NCI-H748 (cell line): ENCODE measurements at regions not wholly inside any gene's neighbourhood (a gene's known extent, or its start where the extent isn't known, plus 50 kb on each side); places are given as distances from the start of the nearest gene placed in this dataset.

Experiments
- DNase-seq: peaks from one replicate; lab custom pipeline; 2025; ENCODE audit not compliant: unreplicated experiment; lab: John Stamatoyannopoulos, UW

DNA sequence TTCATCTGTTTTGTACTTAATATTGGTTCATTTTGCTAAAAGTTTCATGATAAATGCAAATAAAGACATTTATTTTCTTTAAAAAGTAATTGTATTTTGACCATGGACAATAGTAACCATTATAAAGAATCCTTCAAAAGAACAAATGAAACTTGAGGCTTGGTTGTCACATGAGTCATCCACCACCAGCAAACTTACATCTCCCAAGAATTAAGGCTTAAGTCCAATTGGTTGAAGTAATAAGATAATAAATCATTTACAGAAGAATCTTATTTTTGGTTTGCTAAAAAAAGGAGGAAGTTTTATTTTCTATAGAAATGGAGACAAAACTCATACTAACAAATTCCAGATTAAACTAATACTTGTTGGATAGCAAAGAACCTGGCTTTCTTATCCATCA lies 84.8 kb upstream of the KITLG start:
- DNase-seq, result no peak

DNA sequence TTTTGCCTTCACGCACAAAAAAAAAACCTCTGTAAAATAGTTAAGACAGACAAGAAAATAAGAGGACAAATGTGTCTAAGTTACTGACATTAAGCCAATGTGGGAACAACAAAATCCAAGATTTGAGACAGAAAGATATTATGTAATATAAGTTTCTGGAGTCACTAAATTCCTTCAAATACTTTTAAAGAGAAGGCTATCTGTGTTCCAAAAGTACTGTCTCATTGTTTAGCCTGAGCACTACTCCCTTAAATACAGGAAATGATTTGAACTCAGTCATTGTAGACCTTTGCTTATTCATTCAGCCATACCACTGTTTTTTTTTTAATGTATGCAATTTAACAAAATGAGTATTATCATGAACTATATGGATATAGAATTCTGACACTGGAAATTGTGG lies 82.7 kb upstream of the KITLG start:
- no peak for DNase-seq

DNA sequence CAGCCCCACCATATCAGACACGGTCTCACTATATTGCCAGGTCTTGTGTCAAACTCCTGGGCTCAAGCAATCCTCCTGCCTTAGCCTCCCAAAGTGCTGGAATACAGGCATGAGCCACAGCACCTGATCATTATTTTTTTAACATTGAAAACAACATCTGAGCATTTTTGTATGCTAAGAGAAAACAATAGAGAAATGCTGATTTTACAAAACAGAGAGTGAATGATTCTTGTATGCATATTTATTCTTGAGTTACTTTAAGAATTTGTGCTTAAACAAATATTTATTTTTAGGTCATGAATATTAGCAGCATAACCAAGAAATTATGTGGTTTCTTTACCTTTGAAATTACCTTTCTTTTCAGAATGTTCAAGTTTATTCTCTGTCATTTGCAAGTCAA lies 81.8 kb upstream of the KITLG start:
- no peak for DNase-seq

DNA sequence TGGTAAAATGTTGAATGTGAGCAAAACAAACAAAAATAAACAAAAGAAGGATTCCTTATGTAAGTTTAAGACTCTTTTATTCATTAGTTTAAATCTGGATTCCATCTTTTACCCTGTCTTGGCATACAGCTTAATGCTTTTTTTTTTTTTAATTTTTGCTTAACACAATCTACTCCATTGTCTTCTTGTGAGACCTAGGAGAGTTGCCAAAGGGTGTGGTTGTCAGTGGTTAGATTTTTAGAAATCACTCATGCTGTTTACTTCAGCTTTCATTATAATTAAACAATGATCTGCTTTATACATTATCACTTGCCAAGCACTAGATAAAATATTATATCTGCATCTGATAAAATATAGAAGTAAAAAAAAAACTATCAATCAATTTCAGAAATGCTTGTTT lies 77.7 kb upstream of the KITLG start:
- DNase-seq, result peak; percentile 54

DNA sequence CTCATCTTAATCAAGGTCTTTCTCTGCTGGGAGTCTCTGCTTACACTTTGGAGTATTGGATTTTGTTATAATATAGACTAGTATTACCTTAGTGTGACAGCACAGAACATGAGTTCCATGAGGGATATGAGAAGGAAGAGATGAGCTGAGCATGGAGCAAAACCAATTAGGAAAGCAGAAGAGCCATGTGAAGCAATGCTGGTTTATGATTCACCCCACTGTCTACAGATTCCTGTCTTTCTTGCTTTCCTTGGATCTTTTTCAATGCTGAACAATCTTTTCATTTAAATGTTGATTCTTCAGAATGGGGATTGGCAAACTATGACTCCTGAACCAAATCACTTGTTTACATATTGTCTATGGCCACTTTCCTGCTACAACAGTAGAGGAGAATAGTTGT lies 70.4 kb upstream of the KITLG start:
- DNase-seq, result no peak

DNA sequence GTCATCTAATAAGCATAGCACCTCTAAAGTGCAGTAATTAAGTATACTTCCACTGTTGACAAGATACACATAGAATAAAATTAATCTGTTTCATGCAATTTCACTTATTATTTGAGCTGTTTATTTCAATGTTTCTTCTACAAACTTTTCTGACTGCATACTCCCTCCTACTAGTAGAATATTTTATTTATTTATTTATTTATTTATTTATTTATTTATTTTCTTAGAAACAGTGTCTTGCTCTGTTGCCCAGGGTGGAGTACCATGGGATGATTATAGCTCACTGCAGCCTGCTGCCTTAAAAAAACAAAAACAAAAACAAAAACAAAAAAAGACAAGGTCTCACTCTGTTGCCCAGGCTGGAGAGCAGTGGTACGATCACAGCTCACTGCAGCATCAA lies 68.4 kb upstream of the KITLG start:
- no peak for DNase-seq

DNA sequence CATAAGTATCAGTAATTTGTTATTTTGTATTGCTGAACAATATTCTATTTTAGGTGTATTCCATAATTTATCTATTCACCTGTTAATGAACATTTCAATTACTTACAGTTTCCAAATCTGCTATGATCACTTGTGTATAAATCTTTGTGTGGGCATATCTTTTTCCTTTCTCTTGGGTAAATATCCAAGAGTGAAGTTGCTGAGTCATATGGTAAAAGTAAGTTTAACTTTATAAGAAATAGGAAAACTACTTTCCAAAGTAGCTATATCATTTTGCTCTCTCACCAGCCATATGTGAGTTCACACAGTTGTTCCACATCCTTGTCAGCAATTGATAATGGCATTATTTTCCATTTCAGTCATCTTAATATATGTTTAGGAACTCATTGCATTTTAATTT lies 66.6 kb upstream of the KITLG start:
- DNase-seq, result no peak

DNA sequence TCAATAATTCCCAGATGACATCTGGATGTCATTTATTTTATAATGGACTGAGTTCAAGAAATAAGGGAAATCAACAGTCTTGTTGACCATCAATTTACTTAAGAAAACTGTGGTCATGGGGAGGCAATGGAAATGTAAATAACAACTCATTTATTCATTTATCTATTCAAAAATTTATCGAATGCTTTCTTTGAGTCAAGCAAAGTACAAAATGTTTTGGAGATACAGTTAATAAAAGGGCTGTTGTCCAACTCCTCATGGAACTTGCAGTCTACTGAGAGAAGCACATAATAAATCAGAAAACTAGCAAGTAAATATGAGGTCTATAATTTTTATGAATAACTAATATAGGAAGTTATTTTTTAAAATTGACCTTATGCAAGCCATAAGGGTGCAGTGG lies 65.5 kb upstream of the KITLG start:
- no peak for DNase-seq

DNA sequence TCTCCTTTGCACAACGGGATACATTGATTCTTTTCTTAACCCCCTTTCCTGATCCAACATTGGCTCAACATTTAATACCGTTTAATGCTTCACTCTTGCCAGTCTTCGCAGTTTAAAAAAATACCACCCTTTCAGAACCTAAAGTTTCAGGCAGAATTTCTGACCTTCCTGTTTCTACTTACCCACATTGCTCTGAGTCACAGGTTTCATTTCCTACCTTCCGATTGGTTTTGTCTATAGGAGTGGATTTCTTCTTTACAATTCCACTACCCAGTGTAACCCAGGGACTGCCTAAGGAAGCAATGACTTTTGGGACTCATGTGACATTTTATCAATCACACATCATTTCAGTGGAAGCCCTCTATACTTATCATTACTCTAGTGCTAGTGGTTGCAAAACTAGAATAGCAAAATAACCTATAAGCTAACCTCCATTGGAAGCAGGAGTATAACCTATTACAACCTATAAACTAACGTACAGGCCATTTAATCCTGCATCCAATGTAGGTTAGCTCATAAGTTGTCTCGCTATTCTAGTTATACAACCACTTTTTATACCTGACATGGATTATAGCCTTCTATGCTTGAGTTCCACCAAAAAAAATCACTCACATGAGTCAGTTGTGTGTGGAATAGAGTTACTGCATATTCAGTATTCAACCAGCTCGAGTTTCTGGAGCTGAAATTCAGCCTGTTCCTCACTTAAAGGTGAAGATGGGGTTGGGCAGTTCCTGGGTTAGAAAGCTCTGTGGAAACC lies 64.9 kb upstream of the KITLG start:
- DNase-seq, result no peak

DNA sequence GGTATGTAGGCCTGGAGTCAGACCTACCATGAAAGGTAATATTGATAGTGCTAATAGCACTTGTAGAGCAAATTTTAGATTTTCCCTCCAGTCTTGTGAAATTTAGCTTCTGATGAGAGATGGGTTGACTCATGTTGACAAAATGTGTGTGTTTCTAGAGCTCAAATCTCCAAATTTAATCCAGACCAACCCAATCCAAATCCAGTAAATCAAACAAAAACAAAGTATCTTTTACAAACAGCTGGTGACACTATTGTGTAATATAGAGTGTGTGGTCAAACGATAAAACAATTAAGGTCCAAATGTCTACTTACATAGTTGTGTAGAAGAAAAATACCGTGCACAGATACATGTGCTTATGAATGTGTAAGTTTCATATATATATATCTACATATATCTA lies 63.4 kb upstream of the KITLG start:
- no peak for DNase-seq

DNA sequence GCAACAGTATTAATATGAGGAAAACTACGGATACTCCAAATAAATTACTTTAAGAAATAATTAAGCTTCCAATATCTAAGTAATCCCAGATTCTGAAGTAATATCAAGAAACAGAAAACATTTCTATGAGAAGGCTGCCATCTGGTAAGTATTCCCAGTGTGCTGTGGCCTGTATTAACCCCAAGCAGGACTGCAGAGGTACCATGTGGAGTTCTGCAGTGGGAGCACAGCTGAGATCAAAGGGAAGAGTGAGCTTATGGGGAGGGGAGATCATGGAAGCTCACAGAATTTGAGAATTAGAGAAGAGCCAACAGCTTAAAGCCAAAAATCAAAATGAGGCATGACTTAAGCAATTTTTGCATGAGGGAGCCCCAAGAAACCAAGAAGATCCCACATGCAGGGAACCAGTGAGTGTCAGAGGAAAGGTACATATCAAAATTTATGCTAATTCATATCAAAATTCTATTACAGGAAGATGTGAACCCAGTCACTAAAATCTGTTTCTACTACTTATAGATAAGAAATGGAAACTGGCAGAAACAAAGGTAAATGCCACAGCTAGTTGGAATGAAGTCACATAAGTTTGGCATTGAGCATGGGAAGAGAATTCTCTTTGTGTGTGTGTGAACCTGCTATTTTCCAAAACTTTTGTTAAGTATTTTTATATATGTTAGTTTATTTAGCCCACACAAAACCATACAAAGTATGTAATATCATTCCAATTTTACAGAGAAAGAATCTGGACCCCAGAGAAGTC lies 62.6 kb upstream of the KITLG start:
- no peak for DNase-seq

DNA sequence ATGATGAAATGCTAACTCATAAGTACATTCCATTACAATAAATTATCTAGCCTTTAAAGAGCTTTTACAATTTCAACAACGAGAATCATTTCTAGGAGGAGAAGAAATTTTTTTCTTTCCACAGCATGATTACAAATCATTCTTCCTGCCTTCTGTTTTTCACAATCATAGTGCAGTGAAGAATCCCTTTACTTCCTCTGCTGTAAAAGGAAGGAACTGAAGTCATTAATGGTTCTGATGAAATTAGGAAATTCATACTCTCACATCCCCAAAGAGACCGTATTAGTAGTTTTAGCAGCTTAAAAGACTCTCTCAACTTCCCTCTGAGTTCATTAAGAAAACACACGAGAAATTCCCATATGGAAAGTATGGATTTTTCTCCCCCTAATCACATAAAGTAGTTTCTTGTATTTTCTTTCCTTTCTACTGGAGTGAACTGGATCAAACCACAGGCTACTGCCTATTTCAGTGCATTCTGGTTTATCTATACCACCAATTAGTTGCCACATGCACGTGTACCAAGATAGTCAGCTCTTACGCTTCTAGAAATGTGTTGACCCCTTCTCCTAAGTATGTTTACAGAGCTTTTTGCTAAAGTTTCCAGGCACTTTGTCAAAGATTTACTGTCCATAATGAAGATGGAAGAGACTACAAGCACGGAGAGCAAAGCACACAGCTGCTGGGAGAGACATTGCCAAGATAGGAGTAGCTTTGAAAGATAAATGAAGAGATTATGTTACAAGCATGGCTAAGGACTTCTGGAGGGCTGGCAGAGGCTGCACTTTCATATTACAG lies 58.9 kb upstream of the KITLG start:
- no peak for DNase-seq

DNA sequence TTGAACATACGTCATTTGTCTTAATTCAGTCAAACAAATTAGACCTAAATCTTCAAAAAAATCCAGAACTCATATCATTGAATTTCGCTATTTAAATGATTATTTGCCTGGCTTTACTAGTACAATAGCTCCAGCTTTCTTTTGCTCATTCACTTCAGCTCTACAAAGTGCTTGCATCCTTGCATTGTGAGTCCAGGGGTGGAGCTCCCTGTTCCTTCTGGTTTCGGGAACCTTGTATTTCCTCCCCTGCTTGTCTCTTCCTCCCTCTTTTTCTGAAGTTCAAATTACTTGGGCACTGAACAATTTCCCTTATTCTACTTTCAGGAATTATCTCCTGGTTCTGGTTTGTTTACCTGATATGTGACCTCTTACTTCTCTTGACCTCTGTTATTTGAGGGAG lies 58.1 kb upstream of the KITLG start:
- DNase-seq, result no peak

DNA sequence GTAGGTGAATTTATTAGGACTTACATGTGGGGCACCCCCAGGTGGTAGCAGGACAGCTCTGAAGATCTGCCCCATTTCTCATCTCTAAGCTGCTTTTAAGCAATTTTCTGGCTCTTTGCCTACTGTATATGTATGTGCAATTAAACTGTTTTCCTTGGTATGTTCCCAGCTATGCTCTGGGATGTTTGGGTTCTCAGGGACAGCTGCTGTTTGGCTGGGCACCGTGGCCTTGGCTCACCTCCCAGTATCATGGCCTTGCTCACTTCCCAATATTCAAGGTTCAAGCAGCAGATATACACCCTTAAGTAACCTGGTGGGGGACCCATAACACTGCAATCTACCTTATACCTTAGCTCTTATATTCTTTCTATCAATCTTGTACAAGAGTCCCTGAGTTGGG lies 53.7 kb upstream of the KITLG start:
- no peak for DNase-seq

DNA sequence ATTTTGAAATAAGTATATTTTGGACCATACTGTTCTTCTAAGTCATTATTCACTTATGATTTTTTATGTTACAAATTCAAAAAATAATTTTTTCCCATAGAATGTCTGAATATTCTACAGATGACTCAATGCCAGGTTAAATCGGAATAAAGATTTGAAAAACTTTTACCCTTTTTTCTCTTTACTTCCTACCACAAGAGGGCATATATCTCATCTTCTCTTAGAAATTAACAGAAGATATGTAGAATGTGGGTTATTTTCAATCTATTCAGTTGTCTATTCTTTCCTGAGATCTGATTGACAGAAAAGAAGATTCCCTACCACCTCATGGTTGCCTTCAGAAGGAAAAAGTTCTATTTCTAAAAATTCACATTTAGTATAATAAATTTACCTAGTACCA lies 53.0 kb upstream of the KITLG start:
- no peak for DNase-seq

DNA sequence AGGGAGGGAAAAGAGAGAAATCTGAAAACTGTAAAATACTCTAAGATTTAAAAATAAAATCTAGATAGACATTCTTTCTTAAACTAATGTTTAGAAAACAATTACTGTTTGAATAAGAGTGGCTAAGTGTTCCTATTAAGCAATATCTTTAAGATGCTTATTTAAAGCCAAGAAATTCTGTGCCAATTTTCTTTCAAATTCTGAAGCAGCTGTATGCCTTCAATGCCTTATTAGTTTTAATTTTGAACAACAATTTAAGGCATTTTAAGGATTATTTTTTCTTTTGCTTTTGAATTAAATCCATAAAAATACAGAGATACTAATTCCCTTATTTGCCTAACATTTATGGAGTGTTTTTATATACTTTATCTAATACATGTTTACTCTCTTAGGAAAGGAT lies 50.3 kb upstream of the KITLG start:
- no peak for DNase-seq
